Loucy (cell line): ENCODE measurements at regions not wholly inside any gene's neighbourhood (a gene's known extent, or its start where the extent isn't known, plus 50 kb on each side); places are given as distances from the start of the nearest gene placed in this dataset.

Source experiments
- CTCF ChIP-seq: fragments of 200-600 bp; sonication (generic); conservative IDR thresholded peaks from 2 replicates; pipeline ENCODE4 v1.5.1; 2014; ENCODE audit warnings: mild to moderate bottlenecking, antibody characterized with exemption, low read length
- EZH2phosphoT487 ChIP-seq: fragments of 200-600 bp; IDR thresholded peaks from 2 replicates; pipeline ENCODE4 v1.6.1; 2018; ENCODE audit warnings: antibody characterized with exemption, mild to moderate bottlenecking, moderate library complexity, borderline replicate concordance

- 0 out of 2 replicates have a peak, but pooled peaks have one; percentile 13 for TF ChIP-seq CTCF
- no peak for TF ChIP-seq EZH2phosphoT487
These were observed 192.4 kb downstream of the SQOR start for GRCh38 chr15:45827275-45827674.
